ENCODE measurements at regions not wholly inside any gene's neighbourhood (a gene's known extent, or its start where the extent isn't known, plus 50 kb on each side); places are given as distances from the start of the nearest gene placed in this dataset.

- no peak overlapping the region for H3K27ac Mint-ChIP-seq (ENCODE audit: unreplicated experiment)
- H3K36me3 Mint-ChIP-seq (ENCODE audit: low read depth) = peaks cover 1% of the 10 kb centered on the region
- H3K9me3 Mint-ChIP-seq (ENCODE audit: low read depth) = peaks cover 17% of the 10 kb centered on the region
- no peaks in the 10 kb centered on the region for H3K27me3 Mint-ChIP-seq (ENCODE audit: low read depth)
- TF ChIP-seq CTCF (IDR thresholded peaks at IDR 0.05) = no peak
- DNase-seq (ENCODE audit: low spot score) = no peak
- H3K4me1 Mint-ChIP-seq (ENCODE audit: low read depth) = no peaks in the 10 kb centered on the region
- H3K4me3 Mint-ChIP-seq (ENCODE audit: unreplicated experiment) = no peak overlapping the region
These were observed 177.2 kb upstream of the GBE1 start for GRCh38 chr3:81938681-81939080.

- Mint-ChIP-seq H3K9me3 (ENCODE audit: low read depth) (peaks cover 4% of the 10 kb centered on the region), H3K4me1 (ENCODE audit: low read depth) (no peaks in the 10 kb centered on the region), H3K27me3 (ENCODE audit: low read depth) (no peaks in the 10 kb centered on the region), H3K27ac (ENCODE audit: unreplicated experiment) (no peak overlapping the region), H3K4me3 (ENCODE audit: unreplicated experiment) (no peak overlapping the region), H3K36me3 (ENCODE audit: low read depth) (no peaks in the 10 kb centered on the region)
- TF ChIP-seq CTCF (IDR thresholded peaks at IDR 0.05) = no peak
- no peak for DNase-seq (ENCODE audit: low spot score)
These were observed 175.4 kb upstream of the GBE1 start for GRCh38 chr3:81936817-81937216.

GRCh38 chr3:81932681-81933080, 171.2 kb upstream of the GBE1 start:
- H3K9me3 Mint-ChIP-seq (ENCODE audit: low read depth) = no peaks in the 10 kb centered on the region
- H3K27me3 Mint-ChIP-seq (ENCODE audit: low read depth) = no peaks in the 10 kb centered on the region
- no peaks in the 10 kb centered on the region for H3K36me3 Mint-ChIP-seq (ENCODE audit: low read depth)
- no peak overlapping the region for H3K4me3 Mint-ChIP-seq (ENCODE audit: unreplicated experiment)
- no peak for TF ChIP-seq CTCF (IDR thresholded peaks at IDR 0.05)
- no peaks in the 10 kb centered on the region for H3K4me1 Mint-ChIP-seq (ENCODE audit: low read depth)
- DNase-seq (ENCODE audit: low spot score) = no peak
- H3K27ac Mint-ChIP-seq (ENCODE audit: unreplicated experiment) = no peak overlapping the region

GRCh38 chr3:81931265-81932251, 170.1 kb upstream of the GBE1 start:
- Mint-ChIP-seq H3K4me3 (ENCODE audit: unreplicated experiment) (no peak overlapping the region), H3K9me3 (ENCODE audit: low read depth) (peaks cover 3% of the 10 kb centered on the region), H3K27me3 (ENCODE audit: low read depth) (no peaks in the 10 kb centered on the region), H3K4me1 (ENCODE audit: low read depth) (no peaks in the 10 kb centered on the region), H3K27ac (ENCODE audit: unreplicated experiment) (no peak overlapping the region), H3K36me3 (ENCODE audit: low read depth) (no peaks in the 10 kb centered on the region)
- TF ChIP-seq CTCF (IDR thresholded peaks at IDR 0.05) = no peak
- no peak for DNase-seq (ENCODE audit: low spot score)

GRCh38 chr3:81929697-81930096, 168.3 kb upstream of the GBE1 start:
- Mint-ChIP-seq H3K36me3 (ENCODE audit: low read depth) (no peaks in the 10 kb centered on the region), H3K27ac (ENCODE audit: unreplicated experiment) (no peak overlapping the region), H3K9me3 (ENCODE audit: low read depth) (peaks cover 3% of the 10 kb centered on the region), H3K27me3 (ENCODE audit: low read depth) (no peaks in the 10 kb centered on the region), H3K4me3 (ENCODE audit: unreplicated experiment) (no peak overlapping the region), H3K4me1 (ENCODE audit: low read depth) (no peaks in the 10 kb centered on the region)
- TF ChIP-seq CTCF (IDR thresholded peaks at IDR 0.05) = no peak
- no peak for DNase-seq (ENCODE audit: low spot score)
